Stimulated activated CD8-positive, alpha-beta memory T cell treated with anti-CD3 and anti-CD28 coated beads, Interleukin-12 subunit alpha, Interleukin-12 subunit beta, amount 100 ng/mL, for 24 hours (primary cell): ENCODE measurements at regions not wholly inside any gene's neighbourhood (a gene's known extent, or its start where the extent isn't known, plus 50 kb on each side); places are given as distances from the start of the nearest gene placed in this dataset.

Experiments used
- DNase-seq: peaks from one replicate; pipeline ENCODE4 v3.0.0-alpha.2; 2020; ENCODE audit errors: extremely low read depth

DNA sequence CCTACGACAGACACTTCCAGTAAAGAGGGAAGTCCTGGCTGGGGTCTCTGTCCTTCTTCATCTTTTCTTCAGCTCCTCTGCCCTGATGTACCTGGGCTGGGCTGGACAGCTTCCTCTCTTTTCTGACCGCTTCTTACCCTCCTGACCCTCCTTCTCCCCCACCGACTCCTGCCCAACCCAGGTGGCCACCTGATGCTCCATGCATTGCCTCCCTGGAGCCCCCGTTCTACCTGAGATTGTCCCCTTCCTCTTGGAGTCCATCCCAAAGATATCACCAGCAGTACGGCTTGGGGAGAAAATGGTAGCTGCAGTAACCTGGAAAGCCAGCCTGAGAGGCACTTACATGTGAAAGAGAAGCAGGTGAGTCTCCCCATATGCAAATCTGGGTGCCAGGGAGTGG, 566.3 kb downstream of the TCERG1L start:
- no peak for DNase-seq

DNA sequence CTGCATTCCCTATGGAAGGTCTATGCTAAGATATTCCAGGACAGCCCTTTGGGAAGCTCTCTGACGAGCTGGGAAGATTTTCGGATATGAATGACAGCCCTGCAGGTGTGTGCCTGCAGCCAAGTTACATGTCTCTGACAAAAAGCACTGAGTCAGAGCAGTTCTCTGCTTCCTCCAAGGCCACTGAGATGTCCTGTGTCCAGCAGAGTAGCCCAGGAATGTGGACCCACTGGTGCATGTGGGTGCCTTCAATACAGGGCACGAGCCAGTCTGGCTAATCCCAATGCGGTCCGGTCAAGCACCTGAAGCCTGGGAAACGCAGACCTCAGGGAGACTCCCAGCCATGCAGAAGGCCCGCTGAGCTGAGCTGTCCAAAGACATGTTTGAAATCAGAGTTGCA, 565.7 kb downstream of the TCERG1L start:
- DNase-seq, result no peak

DNA sequence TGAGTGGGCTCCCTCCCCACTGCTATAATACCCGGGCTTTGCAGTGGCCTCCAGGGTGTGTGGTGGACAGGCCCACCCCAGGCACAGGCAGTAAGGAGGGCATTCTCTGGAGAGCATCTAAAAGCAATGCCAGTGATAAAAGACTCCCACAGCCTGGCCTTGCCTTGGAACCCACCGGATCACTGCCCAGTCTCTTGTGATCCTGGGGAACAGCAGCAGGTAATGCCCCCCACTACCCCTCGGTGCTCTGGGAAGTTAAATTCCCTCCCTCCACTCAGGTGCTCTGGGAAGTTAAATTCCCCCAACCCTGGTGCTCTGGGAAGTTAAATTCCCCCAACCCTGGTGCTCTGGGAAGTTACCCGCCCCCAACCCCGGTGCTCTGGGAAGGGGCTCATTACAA, 565.2 kb downstream of the TCERG1L start:
- DNase-seq, result no peak

DNA sequence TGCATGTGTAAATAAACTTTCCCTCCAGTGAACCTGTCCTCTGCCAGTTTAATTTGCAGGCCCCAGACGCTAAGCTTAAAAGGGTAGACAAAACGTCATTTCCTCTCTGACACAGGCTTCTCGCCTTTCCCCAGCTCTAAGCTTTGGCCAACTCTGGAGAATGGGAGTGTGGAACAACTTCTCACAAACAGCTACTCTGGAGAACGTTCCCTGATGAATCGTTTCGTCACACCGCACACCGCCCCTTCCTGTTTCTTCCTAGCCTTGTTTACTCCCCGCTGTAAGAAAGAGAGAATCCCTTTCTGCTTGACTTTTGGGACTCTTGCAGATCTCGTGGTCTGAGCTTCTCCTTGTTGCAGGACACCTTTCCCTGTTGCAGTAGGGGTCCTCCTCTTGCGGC, 564.2 kb downstream of the TCERG1L start:
- DNase-seq, result no peak

DNA sequence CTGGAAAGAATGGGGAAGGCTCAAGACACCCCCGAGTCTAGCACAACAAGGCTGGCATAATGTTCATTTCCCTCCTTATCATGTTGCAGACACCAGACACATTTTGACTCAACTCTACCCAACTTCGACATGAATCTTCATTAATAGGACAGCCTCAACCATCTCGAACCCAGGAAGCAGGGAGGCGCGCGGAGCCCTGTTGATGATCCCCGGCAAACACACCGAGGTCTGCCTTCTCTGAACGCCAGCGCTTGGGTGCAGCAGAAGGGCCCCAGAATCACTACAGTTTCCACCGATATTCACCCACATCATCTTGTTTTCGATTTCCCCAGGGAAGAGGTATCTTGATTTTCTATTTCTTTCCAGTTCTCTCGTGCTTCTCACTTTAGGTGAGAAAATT, 563.6 kb downstream of the TCERG1L start:
- no peak for DNase-seq

DNA sequence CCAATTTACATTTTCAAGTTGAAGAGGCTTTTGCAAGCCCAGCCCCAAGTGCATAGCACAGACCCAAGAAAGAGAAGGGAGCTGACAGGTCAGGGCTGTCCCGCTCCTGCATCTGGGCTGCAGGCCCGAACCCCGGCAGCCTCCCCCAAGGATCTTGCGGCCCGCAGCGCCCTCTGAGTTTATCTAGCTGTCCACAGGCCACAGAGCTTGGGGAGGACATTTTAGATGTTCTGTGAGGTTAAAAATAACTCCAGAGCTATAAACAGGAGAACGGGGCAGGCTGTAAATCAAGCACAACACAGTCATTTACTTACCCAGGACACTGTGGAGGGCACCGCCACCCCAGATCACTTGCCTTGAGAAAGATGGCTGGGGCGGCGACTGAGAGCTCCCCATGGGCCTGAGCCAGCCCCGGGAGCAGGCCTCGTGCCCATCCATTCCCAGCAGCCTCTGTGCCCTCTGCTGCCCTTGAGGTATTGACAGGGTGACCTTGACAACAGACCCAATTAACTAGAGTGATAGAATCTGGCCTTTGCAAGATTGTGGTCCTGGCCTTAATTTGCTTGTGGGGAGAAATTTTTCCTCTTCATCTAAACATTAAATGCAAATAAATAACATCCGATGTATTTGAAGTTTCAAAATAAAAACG, 563.0 kb downstream of the TCERG1L start:
- no peak for DNase-seq

DNA sequence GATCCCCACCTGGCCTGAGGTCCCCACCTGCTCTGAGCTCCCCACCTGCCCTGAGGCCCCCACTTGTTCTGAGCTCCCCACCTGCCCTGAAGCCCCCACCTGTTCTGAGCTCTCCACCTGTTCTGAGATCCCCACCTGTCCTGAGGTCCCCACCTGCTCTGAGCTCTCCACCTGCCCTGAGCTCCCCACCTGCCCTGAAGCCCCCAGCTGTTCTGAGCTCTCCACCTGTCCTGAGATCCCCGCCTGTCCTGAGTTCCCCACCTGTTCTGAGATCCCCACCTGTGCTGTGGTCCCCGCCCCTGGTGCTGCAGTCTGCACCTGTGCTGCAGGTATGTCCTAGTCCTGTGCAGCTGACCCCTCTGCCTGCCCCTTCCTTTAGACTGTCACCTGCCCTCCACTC, 561.6 kb downstream of the TCERG1L start:
- no peak for DNase-seq

DNA sequence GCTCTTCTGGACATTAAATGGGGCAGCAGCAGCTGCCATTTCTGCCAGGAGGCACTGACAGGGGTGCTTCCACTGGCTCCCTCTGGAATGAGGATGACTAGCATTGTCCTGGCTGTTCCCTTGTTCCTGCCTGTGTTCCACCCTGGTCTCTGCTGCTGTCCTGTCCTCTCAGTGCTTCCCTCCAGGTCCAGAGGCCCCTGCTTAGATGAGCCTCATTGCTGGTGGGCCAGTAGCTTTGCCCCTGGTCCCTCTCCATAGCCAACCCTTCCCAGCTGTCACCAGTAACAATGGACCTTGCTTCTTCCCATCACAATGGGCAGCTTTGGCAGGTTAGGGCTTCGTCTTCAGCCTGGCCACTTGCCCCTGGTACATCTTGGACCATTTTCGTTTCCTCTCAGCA, 561.1 kb downstream of the TCERG1L start:
- no peak for DNase-seq

DNA sequence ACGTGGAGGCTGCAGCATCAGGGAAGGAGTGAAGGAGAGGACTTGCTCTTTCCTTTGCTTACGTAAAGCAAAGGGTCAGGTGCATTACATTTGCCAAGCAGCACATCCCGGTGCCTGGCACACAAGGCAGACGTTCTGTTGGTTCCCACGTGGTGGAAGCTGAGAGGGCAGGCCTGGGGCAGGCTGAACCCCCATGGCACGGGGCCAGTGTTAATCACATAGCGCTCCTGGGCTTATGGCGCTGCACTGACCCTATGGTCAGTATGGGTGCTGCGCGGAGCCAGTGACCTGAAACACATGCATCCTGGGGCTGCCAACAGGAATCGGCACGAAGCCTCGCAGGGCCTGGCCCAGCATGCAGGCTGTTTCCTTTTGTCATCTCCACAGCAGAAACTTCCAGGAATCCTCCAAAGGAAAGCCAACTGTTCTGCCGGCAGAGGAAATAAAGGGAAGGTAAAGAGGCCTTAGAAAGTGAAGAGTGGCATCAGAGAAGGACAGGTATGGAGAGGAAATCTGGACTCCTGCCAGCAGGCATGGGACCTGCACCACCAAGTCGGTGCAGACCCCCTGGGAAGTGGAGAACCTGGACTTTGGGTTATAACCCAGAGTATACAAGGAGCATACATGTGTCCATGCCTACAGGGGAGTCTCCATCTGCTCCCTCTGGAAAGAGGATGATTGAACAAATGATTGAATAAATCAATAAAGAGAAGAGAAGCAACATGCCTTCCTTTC, 560.2 kb downstream of the TCERG1L start:
- no peak for DNase-seq

DNA sequence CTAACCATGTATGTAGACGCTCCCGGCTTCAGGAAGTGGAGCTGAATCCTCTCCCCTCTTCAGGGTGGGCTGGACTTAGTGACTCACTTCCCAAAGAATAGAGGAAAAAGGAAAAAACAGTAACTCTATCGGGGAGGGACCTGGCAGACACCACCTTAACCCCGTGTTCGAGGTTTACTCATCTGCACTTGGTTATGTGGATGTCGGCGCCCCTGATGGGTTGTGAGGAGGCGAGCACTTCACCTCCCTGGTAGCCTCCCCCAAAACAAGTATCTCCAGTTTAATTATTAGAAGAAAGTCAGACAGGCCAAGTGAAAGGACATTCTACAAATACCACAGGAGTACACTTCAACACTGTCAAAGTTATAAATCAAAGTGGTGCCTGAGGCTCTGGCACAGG, 559.7 kb downstream of the TCERG1L start:
- DNase-seq, result no peak

DNA sequence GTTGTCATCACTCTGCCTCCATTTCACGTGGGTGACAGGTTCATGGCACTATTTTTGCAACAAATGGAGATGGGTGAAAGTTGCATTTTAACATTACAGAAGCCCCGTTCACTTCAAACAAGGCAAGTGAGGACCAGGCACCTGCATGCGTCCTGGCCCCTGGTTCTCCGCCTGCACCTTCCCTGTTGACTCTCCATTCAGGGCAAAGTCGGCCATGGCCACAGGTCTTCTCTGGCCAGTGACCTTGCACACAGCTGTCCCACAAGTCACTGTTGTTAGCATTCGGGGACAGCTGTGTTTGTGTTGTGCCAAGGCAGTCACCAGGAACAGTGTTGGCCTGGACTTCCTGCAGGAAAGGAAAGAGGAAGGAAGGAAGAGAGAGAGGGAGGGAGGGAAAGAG, 554.9 kb downstream of the TCERG1L start:
- DNase-seq, result no peak

DNA sequence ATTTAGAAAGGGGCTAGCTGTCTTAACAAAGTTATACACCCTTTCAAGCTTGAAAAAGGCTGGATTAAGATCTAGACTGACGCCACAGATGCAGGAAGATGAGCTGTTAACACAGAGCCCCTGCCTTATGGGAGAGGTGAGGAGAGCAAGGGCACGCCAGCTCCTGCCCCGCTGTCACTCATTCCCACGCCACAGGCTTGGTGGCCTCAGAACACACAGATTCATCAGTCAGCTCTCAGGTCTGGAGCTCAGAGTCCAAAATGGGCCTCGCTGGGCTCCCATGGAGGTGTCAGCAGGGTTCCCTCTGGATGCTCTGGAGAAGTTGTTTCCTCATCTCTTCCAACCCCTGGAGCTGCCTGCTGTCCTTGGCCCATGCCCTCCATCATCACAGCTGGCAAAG, 554.2 kb downstream of the TCERG1L start:
- no peak for DNase-seq

DNA sequence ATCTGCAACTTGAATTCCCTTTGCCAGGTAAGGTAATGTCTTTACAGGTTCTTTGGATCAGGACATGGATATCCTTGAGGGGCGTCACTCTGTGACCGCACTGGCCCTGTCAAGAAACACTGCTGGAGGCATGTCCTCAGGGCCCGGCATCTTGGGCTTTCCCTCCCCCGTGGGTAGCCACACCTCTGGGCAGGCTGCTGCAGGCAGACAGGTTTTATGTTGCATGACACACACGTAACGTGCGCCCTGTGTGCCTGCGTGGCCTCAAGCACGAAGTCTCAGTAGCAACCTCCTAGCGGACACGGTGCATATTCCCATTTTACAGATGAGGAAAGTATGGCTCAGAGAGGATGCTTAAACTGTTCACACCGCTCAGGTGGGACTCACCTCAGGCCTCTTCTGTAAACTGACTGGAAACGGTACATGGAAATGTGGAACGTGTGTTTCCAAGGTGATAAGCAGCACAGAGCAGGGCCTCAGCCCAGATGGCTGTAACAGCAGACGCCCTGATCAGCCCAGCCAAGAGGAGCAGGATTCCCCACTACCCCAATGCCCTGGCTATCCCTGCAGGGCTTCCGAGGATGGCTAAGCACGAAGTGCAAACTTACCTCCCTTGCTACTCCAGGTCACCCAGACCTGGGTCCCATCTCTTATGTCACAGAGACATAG, 553.6 kb downstream of the TCERG1L start:
- no peak for DNase-seq

DNA sequence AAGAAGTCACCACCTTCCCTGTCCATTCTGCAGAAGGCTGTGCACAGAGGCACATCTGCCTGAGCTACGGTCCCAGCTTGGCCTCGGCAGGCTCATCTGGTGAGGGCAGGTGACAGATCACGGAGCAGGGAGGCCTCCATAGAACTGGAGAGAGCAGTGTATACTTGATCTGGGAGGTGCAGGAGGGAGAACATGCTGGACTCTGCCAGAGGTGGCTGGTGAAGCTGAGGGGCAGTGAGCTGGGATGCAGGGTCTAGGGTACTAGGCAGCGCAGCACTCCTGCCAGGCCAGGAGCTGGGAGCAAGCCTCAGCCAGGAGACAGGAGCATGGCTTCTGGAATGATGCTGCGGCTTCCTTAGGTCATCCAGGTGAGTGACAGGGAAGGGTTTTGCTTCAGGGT, 553.0 kb downstream of the TCERG1L start:
- DNase-seq, result no peak

DNA sequence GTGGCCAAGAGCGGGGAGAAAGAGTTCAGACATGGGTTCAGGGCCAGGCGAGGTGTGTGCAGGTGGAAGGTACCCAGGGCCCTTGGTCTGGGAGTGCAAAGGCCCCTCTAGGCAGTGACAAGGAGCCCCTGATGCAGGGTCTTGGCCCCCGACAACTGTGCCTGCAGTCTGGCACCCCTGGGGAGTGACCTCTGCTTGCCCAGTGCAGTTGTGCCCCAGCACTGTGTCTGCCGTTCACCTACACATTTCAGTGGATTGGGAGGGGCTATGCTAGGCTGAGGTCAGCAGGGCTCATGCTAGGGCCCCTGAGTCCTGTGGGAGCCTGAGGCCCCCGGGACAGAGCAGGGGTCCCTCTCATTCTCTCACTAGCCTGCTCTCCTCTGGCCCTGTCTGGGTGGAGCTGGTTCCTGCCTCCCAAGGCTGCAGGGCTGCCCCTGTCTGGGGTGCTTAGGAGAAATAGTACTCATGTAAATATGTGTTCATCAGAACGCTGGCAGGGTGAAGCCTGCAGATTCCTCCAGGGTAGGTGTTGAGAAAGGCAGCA, 550.4 kb downstream of the TCERG1L start:
- no peak for DNase-seq

DNA sequence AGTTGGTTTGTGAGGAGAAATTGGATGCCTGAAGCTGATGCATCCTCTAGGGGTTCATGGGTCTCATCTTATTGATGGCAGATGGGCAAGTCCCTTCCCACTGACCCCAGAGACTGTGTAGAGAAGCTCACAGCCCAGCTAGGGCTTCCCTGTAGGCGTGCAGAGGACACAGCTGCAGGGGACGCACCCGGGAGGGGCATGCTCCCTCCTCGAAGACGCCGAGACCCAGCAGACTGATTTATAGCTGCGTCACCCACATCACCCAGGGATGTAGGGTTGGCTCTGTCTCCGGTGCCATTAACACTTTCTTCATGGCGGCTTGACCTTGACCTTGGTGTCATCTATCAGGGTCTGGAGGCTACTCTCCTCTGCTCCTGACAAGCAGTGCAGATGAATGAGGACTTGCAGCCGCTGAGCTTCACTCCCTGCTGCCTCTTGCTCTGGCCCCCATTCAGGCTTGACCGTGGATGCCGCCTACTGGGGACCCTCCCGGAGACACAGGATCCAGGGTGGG, 549.7 kb downstream of the TCERG1L start:
- no peak for DNase-seq

DNA sequence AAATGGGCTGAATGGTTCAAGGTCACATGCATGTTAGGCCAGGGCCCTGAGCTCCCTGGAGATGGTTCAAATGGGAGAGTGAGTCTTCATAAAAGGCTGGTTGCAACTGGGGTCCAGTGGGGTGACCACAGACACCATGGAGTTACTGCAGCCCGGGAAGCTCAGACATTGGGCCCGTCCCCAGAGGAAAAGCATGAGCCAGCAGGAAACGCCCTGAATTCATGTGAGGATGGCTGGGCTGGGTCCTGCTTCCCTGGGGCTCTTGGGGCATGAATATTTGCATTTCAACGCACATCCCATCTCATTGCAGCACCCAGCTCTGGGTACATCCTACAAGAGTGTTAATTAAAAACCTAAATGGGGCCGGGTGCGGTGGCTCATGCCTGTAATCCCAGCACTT, 549.0 kb downstream of the TCERG1L start:
- DNase-seq, result no peak

DNA sequence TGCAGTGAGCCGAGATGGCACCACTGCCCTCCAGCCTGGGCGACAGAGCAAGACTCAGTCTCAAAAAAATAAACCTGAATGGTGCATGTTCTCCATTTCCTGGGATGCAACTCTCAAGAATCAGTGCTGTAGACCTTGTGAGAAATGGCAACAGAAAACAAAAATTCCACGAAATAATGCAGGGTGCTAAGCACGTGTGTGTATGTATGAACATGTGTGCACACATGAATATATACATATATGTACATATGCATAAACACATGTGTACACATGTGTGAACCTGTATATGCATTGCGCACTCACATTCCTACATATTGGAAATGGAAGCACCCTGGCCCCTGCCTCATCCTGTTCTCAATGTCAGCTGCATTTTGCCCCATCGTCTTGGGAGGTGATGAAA, 548.5 kb downstream of the TCERG1L start:
- no peak for DNase-seq

DNA sequence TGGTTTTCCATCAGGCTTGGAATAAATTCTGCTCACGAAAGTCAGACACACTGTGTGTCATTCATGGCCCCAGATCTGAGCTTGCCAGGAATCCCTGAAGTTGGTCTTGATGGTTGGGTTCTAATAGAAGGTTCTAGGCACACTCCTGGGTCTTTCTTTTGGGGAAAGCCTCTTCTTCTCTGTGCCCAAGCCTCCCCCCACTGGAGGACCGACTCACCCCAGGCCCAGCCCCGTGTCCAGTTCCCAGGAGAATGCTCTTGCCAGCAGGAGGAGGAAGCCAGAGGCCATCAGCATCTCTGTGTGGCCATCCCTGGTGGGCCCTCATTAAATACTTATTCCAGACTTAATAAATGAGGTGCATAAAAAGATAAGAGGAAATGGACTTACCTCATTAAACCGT, 548.0 kb downstream of the TCERG1L start:
- DNase-seq, result no peak

DNA sequence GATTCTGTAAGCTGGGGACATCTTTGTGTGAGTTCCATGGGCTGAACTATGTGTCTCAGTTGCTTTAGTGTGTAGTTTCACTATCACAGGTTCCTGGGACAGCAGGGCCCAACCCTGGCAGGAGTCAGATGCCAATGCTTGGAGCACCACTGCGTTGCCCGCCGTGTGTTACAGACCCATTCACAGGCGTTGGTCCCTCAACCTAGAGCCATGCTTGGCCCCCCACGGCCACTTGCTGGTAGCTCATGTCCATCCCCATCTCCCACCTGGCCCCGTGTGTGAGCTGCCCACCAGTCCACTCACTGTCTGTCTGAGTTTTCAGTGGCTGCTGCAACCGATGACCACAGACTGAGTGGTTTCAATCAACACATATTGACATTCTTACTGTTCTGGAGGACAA, 546.9 kb downstream of the TCERG1L start:
- no peak for DNase-seq

DNA sequence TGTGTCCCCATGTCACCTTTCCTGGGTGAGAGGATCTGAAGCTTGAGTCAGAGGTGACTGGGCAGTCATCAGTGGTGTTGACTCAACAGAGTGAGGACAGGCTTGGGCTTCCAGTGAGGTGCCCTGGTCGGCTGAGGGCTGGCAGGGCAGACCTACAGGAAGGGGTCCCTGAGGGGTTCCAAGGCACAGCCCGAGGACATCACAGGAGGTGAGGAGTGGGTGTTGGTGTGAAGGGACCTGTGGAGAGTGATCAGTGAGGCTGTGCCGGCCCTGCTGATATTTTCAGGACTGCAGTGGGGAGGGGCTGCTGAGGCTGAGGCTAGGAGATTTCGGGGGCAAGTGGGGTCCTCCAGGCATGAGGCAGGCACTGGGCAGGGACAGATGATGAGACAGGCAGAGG, 545.5 kb downstream of the TCERG1L start:
- DNase-seq, result no peak

DNA sequence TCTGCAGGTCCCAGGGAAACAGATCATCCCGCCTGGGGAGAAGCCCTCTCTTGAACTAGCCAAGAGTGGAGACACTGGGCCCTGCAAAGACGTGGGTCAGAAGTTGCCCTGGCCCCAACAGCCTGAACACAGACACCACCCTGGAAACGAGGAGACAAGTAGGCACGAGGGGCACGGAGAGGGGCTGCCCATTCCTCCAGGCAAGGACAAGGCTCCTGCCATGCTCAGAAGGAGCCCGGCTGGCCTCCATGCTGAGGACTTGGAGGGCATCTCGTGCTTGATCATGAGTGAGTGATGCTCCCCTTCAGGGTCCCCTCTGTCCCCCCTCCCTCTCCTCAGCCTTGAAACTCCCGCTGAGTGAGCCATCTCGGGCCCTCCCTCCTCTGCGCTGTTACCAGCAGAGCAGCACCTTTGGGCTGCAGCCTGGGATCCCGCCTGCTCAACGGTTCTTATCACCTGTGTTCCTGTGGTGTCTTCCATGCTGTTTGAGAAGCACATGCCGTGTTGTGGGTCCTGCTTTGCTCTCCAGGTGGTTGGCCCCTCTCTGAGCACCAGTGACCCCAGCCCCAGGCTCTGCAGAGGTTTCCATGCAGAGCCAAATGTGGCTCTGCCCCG, 544.3 kb downstream of the TCERG1L start:
- DNase-seq, result no peak
